ENCODE measurements at regions not wholly inside any gene's neighbourhood (a gene's known extent, or its start where the extent isn't known, plus 50 kb on each side); places are given as distances from the start of the nearest gene placed in this dataset.
"Not testable (repeated sequence)": the region's sequence is repeated elsewhere in the genome, so short reads cannot be mapped to it uniquely, and the experiment has no call there.

- H3K4me1 Mint-ChIP-seq, result peaks cover 16% of the 10 kb centered on the region
- ATAC-seq, result no peak
- no peak overlapping the region for H3K4me3 Mint-ChIP-seq
- no peaks in the 10 kb centered on the region for H3K27me3 Mint-ChIP-seq
- no peaks in the 10 kb centered on the region for H3K9me3 Mint-ChIP-seq
- H3K27ac Mint-ChIP-seq, result no peak overlapping the region
- no peaks in the 10 kb centered on the region for H3K36me3 Mint-ChIP-seq
These were observed 79.6 kb downstream of the CRYGS start for GRCh38 chr3:186464424-186465093.

- Mint-ChIP-seq H3K4me1 (peaks cover 12% of the 10 kb centered on the region), H3K36me3 (no peaks in the 10 kb centered on the region), H3K27ac (no peak overlapping the region), H3K4me3 (no peak overlapping the region), H3K27me3 (no peaks in the 10 kb centered on the region), H3K9me3 (no peaks in the 10 kb centered on the region)
- no peak for ATAC-seq
These were observed 83.0 kb downstream of the CRYGS start for GRCh38 chr3:186461141-186461540.

- Mint-ChIP-seq H3K4me3 (no peak overlapping the region), H3K36me3 (no peaks in the 10 kb centered on the region), H3K9me3 (no peaks in the 10 kb centered on the region), H3K27ac (no peak overlapping the region), H3K4me1 (peaks cover 2% of the 10 kb centered on the region), H3K27me3 (no peaks in the 10 kb centered on the region)
- ATAC-seq, result no peak
These were observed 85.1 kb downstream of the CRYGS start for GRCh38 chr3:186459108-186459467.

- Mint-ChIP-seq H3K9me3 (no peaks in the 10 kb centered on the region), H3K4me3 (no peak overlapping the region), H3K27ac (no peak overlapping the region), H3K4me1 (no peaks in the 10 kb centered on the region), H3K36me3 (no peaks in the 10 kb centered on the region), H3K27me3 (no peaks in the 10 kb centered on the region)
- ATAC-seq, result no peak
These were observed 85.7 kb downstream of the CRYGS start for GRCh38 chr3:186458306-186459107.

GRCh38 chr3:186457236-186457635 is 86.9 kb downstream of the CRYGS start:
- H3K9me3 Mint-ChIP-seq, result no peaks in the 10 kb centered on the region
- no peak overlapping the region for H3K4me3 Mint-ChIP-seq
- no peaks in the 10 kb centered on the region for H3K36me3 Mint-ChIP-seq
- H3K27ac Mint-ChIP-seq, result no peak overlapping the region
- no peaks in the 10 kb centered on the region for H3K27me3 Mint-ChIP-seq
- no peaks in the 10 kb centered on the region for H3K4me1 Mint-ChIP-seq
- no peak for ATAC-seq

GRCh38 chr3:186456731-186457191 is 87.4 kb downstream of the CRYGS start:
- H3K27ac Mint-ChIP-seq, result no peak overlapping the region
- no peaks in the 10 kb centered on the region for H3K36me3 Mint-ChIP-seq
- no peak for ATAC-seq

GRCh38 chr3:186454881-186455703 is 89.1 kb downstream of the CRYGS start:
- Mint-ChIP-seq H3K27ac (no peak overlapping the region), H3K9me3 (no peaks in the 10 kb centered on the region), H3K36me3 (no peaks in the 10 kb centered on the region), H3K4me1 (no peaks in the 10 kb centered on the region), H3K27me3 (no peaks in the 10 kb centered on the region), H3K4me3 (no peak overlapping the region)
- ATAC-seq, result no peak

More at GRCh38 chr3:186456731-186457191, 87.4 kb downstream of the CRYGS start:
- Mint-ChIP-seq H3K4me1 (no peaks in the 10 kb centered on the region), H3K4me3 (no peak overlapping the region), H3K9me3 (no peaks in the 10 kb centered on the region), H3K27me3 (no peaks in the 10 kb centered on the region)

- Mint-ChIP-seq H3K4me3 (no peak overlapping the region), H3K9me3 (no peaks in the 10 kb centered on the region), H3K27ac (no peak overlapping the region), H3K27me3 (no peaks in the 10 kb centered on the region), H3K4me1 (no peaks in the 10 kb centered on the region), H3K36me3 (no peaks in the 10 kb centered on the region)
- ATAC-seq, result no peak
These were observed 90.6 kb downstream of the CRYGS start for GRCh38 chr3:186453531-186453930.

- H3K4me1 Mint-ChIP-seq, result no peaks in the 10 kb centered on the region
- no peak overlapping the region for H3K27ac Mint-ChIP-seq
- H3K9me3 Mint-ChIP-seq, result no peaks in the 10 kb centered on the region
- H3K4me3 Mint-ChIP-seq, result no peak overlapping the region
- H3K27me3 Mint-ChIP-seq, result no peaks in the 10 kb centered on the region
- ATAC-seq, result no peak
- H3K36me3 Mint-ChIP-seq, result no peaks in the 10 kb centered on the region
These were observed 90.5 kb upstream of the DGKG start for GRCh38 chr3:186452517-186452916.

- Mint-ChIP-seq H3K4me3 (no peak overlapping the region), H3K27ac (no peak overlapping the region), H3K27me3 (no peaks in the 10 kb centered on the region), H3K36me3 (no peaks in the 10 kb centered on the region), H3K4me1 (no peaks in the 10 kb centered on the region), H3K9me3 (no peaks in the 10 kb centered on the region)
- no peak for ATAC-seq
These were observed 89.3 kb upstream of the DGKG start for GRCh38 chr3:186451371-186451770.

- H3K9me3 Mint-ChIP-seq, result no peaks in the 10 kb centered on the region
- no peaks in the 10 kb centered on the region for H3K4me1 Mint-ChIP-seq
- H3K27ac Mint-ChIP-seq, result no peak overlapping the region
- no peak overlapping the region for H3K4me3 Mint-ChIP-seq
- H3K27me3 Mint-ChIP-seq, result no peaks in the 10 kb centered on the region
- H3K36me3 Mint-ChIP-seq, result no peaks in the 10 kb centered on the region
- ATAC-seq, result no peak
These were observed 82.9 kb upstream of the DGKG start for GRCh38 chr3:186444974-186445373.

- H3K27ac Mint-ChIP-seq, result no peak overlapping the region
- H3K27me3 Mint-ChIP-seq, result no peaks in the 10 kb centered on the region
- no peaks in the 10 kb centered on the region for H3K4me1 Mint-ChIP-seq
- ATAC-seq, result no peak
- H3K9me3 Mint-ChIP-seq, result no peaks in the 10 kb centered on the region
- no peak overlapping the region for H3K4me3 Mint-ChIP-seq
- no peaks in the 10 kb centered on the region for H3K36me3 Mint-ChIP-seq
These were observed 82.3 kb upstream of the DGKG start for GRCh38 chr3:186444288-186444687.

GRCh38 chr3:186442979-186443378 is 80.9 kb upstream of the DGKG start:
- not testable (repeated sequence) for H3K9me3 Mint-ChIP-seq, ATAC-seq, H3K27me3 Mint-ChIP-seq, H3K27ac Mint-ChIP-seq, H3K36me3 Mint-ChIP-seq, H3K4me1 Mint-ChIP-seq, H3K4me3 Mint-ChIP-seq

- no peaks in the 10 kb centered on the region for H3K9me3 Mint-ChIP-seq
- no peak for ATAC-seq
- no peak overlapping the region for H3K4me3 Mint-ChIP-seq
- H3K4me1 Mint-ChIP-seq, result no peaks in the 10 kb centered on the region
- H3K27me3 Mint-ChIP-seq, result no peaks in the 10 kb centered on the region
- no peak overlapping the region for H3K27ac Mint-ChIP-seq
- no peaks in the 10 kb centered on the region for H3K36me3 Mint-ChIP-seq
These were observed 80.1 kb upstream of the DGKG start for GRCh38 chr3:186442162-186442561.

GRCh38 chr3:186440891-186441290 is 78.9 kb upstream of the DGKG start:
- Mint-ChIP-seq H3K27me3 (no peaks in the 10 kb centered on the region), H3K4me3 (no peak overlapping the region)

More at GRCh38 chr3:186440891-186441290, 78.9 kb upstream of the DGKG start:
- no peak overlapping the region for H3K27ac Mint-ChIP-seq
- H3K9me3 Mint-ChIP-seq, result no peaks in the 10 kb centered on the region
- no peaks in the 10 kb centered on the region for H3K4me1 Mint-ChIP-seq
- no peaks in the 10 kb centered on the region for H3K36me3 Mint-ChIP-seq
- ATAC-seq, result no peak

Data from stimulated activated memory B cell treated with anti-CD40 and anti-IgM and Interleukin-4, amounts not matched to agents 10 μg/mL and 1 μg/mL and 100 μg/mL, for 72 hours (primary cell).